ENCODE measurements at regions not wholly inside any gene's neighbourhood (a gene's known extent, or its start where the extent isn't known, plus 50 kb on each side); places are given as distances from the start of the nearest gene placed in this dataset.

DNA sequence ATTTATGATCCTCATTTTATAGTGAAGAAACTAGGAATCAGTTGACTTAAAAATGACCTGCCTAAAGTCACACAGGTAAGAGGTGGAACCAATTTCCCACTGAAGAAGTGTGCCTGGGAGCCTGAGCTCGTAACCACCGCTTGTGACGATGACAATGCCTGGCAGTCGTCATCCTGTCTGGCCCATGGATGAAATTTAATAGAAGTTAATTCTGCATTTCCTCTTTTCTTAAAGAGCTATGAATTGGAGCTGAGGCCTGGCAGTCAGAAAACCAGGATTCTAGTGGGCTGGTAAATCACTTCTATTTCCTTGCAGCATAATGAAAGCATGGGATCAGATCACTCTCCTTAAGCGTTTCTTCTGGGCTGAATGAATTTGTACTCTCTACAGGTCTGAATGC lies 200.0 kb upstream of the SGK1 start:
- Histone ChIP-seq H3K36me3 (ENCODE audit: insufficient read depth, low read length) (no peaks in the 10 kb centered on the region), H3K4me1 (ENCODE audit: insufficient read depth, low read length) (peaks cover 14% of the 10 kb centered on the region), H3K27ac (ENCODE audit: low read depth, low read length) (no peak overlapping the region), H3K4me3 (ENCODE audit: low read length) (no peak overlapping the region), H3K27me3 (ENCODE audit: insufficient read depth, low read length, poor library complexity, severe bottlenecking) (no peaks in the 10 kb centered on the region), H3K9me3 (ENCODE audit: low read length) (no peaks in the 10 kb centered on the region)
- peak overlapping the region in 2 of 8 donors; percentile 21 to 31 for H3K27ac Mint-ChIP-seq
- POLR2A ChIA-PET, result no interaction called here
- H3K4me1 Mint-ChIP-seq, result peaks cover 15 to 25% (median 21%) of the 10 kb centered on the region in 3 donors
- no peaks in the 10 kb centered on the region for H3K36me3 Mint-ChIP-seq
- H3K27me3 Mint-ChIP-seq, result no peaks in the 10 kb centered on the region
- CTCF ChIA-PET, result no interaction called here
- no peak overlapping the region for H3K4me3 Mint-ChIP-seq
- DNase-seq, result no peak
- H3K9me3 Mint-ChIP-seq, result no peaks in the 10 kb centered on the region

DNA sequence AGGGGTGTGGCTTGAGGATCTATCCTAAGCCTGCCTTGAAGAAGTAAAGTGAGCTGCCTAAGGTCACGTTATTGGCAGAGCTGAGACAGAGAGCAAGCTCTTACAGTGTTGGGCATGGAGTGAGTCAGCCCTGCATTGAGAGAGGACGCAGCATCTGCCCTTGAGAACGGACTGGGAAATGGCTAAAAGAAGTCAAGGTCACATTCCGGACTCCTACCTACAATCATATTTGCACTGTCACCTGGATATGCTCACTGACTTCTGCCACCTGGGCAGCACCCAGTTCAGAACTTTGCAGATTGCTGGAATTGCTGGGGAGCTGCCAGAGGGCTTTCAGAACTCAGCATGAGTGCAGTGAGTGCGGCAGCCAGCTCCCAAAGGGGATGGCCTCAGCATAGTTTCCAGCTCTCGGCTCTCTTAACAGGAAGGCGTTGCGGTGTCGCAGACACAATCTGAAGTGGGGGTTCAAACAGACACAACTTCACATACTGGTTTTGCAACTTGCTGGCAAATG lies 199.3 kb upstream of the SGK1 start:
- Histone ChIP-seq H3K9me3 (ENCODE audit: low read length) (no peaks in the 10 kb centered on the region), H3K4me1 (ENCODE audit: insufficient read depth, low read length) (peaks cover 14% of the 10 kb centered on the region), H3K27me3 (ENCODE audit: insufficient read depth, low read length, poor library complexity, severe bottlenecking) (no peaks in the 10 kb centered on the region), H3K36me3 (ENCODE audit: insufficient read depth, low read length) (no peaks in the 10 kb centered on the region), H3K4me3 (ENCODE audit: low read length) (no peak overlapping the region), H3K27ac (ENCODE audit: low read depth, low read length) (no peak overlapping the region)
- no peaks in the 10 kb centered on the region for H3K27me3 Mint-ChIP-seq
- H3K4me1 Mint-ChIP-seq, result peaks cover 15 to 25% (median 21%) of the 10 kb centered on the region in 3 donors
- no peak for DNase-seq
- no peaks in the 10 kb centered on the region for H3K36me3 Mint-ChIP-seq
- ChIA-PET POLR2A (no interaction called here), CTCF (no interaction called here)
- H3K4me3 Mint-ChIP-seq, result no peak overlapping the region
- H3K9me3 Mint-ChIP-seq, result no peaks in the 10 kb centered on the region
- peak overlapping the region in 2 of 8 donors; percentile 9 to 42 for H3K27ac Mint-ChIP-seq

DNA sequence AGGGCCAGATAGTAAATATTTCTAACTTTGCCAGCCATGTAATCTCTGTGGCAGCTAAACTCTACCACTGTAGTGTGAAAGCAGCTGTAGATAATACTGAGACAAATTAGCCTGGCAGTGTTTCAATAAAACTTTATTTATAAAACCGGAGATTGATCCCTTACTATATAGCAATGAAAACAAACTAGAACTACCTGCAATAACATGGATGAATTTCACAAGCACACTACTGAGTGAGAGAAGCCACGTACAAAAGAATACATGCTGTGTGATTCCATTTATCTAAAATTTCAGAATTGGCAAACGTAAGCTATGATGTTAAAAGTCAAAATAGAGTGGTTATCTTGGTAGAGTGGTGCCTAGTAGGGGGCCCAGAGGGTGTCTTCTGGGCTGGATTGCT lies 198.7 kb upstream of the SGK1 start:
- Histone ChIP-seq H3K4me3 (ENCODE audit: low read length) (no peak overlapping the region), H3K27me3 (ENCODE audit: insufficient read depth, low read length, poor library complexity, severe bottlenecking) (no peaks in the 10 kb centered on the region), H3K9me3 (ENCODE audit: low read length) (no peaks in the 10 kb centered on the region), H3K36me3 (ENCODE audit: insufficient read depth, low read length) (no peaks in the 10 kb centered on the region), H3K27ac (ENCODE audit: low read depth, low read length) (no peak overlapping the region), H3K4me1 (ENCODE audit: insufficient read depth, low read length) (peaks cover 14% of the 10 kb centered on the region)
- Mint-ChIP-seq H3K4me3 (no peak overlapping the region), H3K4me1 (peaks cover 15 to 25% (median 21%) of the 10 kb centered on the region in 3 donors), H3K9me3 (no peaks in the 10 kb centered on the region), H3K27me3 (no peaks in the 10 kb centered on the region), H3K27ac (no peak overlapping the region), H3K36me3 (no peaks in the 10 kb centered on the region)
- POLR2A ChIA-PET, result no interaction called here
- no peak for DNase-seq
- CTCF ChIA-PET, result no interaction called here

DNA sequence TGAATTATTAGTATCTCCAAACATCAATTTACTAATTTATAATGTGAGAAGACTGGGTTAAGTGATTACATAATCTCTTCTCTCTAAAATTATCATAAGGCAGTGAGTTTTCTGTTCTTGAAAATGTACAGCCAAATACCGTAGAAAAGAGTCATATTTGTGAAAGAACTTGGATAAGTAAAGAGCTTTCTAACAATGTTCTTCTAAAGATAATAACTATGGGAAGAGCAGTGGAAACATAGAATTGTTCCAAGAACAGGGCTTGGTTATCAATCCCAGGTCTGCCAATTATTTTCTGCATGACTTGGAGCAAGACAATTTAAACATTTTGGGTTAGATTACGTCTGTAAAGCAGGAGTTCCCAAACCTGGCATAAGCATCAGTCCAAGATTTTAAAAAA lies 198.1 kb upstream of the SGK1 start:
- Mint-ChIP-seq H3K4me1 (peaks cover 14 to 24% (median 20%) of the 10 kb centered on the region in 3 donors), H3K4me3 (no peak overlapping the region), H3K27me3 (no peaks in the 10 kb centered on the region), H3K36me3 (no peaks in the 10 kb centered on the region), H3K9me3 (no peaks in the 10 kb centered on the region), H3K27ac (no peak overlapping the region)
- ChIA-PET CTCF (no interaction called here), POLR2A (no interaction called here)
- Histone ChIP-seq H3K27me3 (ENCODE audit: insufficient read depth, low read length, poor library complexity, severe bottlenecking) (no peaks in the 10 kb centered on the region), H3K9me3 (ENCODE audit: low read length) (no peaks in the 10 kb centered on the region), H3K4me3 (ENCODE audit: low read length) (no peak overlapping the region), H3K4me1 (ENCODE audit: insufficient read depth, low read length) (peaks cover 14% of the 10 kb centered on the region), H3K36me3 (ENCODE audit: insufficient read depth, low read length) (no peaks in the 10 kb centered on the region), H3K27ac (ENCODE audit: low read depth, low read length) (no peak overlapping the region)
- no peak for DNase-seq

DNA sequence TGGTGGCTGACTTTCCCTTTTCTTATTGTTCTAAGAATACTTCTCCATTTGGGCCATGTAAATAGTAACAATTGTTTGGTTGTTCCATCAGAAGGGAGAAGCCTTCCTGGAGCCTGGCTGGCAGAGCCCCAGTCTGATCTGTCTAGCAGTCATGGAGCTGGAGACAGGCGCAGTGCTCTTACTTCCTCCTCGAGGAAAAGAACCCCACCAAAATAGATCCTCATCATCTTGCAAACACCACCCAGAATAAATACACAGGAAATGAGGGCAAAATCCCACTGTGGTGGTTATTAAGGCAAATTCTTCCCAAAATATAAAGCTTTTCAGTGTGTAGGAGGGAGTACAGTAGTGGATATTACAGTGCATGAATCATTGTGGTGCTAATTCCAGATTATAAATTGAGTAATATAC lies 195.1 kb upstream of the SGK1 start:
- no peaks in the 10 kb centered on the region for H3K4me1 ChIP-seq (ENCODE audit: insufficient read depth, low read length)
- no peaks in the 10 kb centered on the region for H3K36me3 ChIP-seq (ENCODE audit: insufficient read depth, low read length)
- Mint-ChIP-seq H3K4me1 (no peaks in the 10 kb centered on the region), H3K27ac (no peak overlapping the region), H3K36me3 (no peaks in the 10 kb centered on the region), H3K27me3 (no peaks in the 10 kb centered on the region), H3K9me3 (no peaks in the 10 kb centered on the region), H3K4me3 (no peak overlapping the region)
- H3K27ac ChIP-seq (ENCODE audit: low read depth, low read length), result no peak overlapping the region
- H3K27me3 ChIP-seq (ENCODE audit: insufficient read depth, low read length, poor library complexity, severe bottlenecking), result no peaks in the 10 kb centered on the region
- ChIA-PET CTCF (no interaction called here), POLR2A (no interaction called here)
- no peaks in the 10 kb centered on the region for H3K9me3 ChIP-seq (ENCODE audit: low read length)
- H3K4me3 ChIP-seq (ENCODE audit: low read length), result no peak overlapping the region
- no peak for DNase-seq

DNA sequence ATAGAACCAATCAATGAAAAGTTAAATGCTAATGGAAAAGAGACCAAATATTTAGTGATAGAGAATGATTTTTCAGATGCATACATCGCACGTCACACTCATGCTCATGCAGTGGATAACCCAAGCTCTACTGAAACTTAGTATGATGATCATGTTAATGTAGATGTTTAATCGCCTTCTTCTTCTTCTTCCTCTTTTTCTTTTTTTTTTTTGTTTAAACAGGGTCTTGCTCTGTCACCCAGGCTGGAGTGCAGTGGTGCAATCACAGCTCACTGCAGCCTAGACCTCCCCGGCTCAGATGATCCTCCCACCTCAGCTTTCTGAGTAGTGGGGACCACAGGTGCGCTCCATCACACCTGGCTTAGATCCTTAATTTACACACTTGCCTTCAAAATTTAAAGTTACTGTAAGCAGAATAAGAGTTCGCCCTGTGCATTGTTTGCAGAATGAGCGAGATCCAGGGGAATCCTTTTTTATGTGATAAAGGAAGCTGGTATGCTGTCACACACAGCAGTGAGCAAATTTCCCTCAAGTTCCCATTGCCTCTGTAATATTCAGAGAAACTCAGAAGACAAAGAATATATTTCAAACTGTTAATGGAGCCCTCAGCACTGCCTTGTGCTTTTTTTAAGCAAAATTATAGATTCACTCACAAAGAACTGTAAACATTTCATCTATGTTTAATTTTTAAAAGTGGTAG lies 194.2 kb upstream of the SGK1 start:
- POLR2A ChIA-PET, result no interaction called here
- Mint-ChIP-seq H3K9me3 (no peaks in the 10 kb centered on the region), H3K4me3 (no peak overlapping the region), H3K36me3 (no peaks in the 10 kb centered on the region), H3K27me3 (no peaks in the 10 kb centered on the region), H3K27ac (no peak overlapping the region), H3K4me1 (no peaks in the 10 kb centered on the region)
- H3K27me3 ChIP-seq (ENCODE audit: insufficient read depth, low read length, poor library complexity, severe bottlenecking), result no peaks in the 10 kb centered on the region
- no peak overlapping the region for H3K4me3 ChIP-seq (ENCODE audit: low read length)
- H3K4me1 ChIP-seq (ENCODE audit: insufficient read depth, low read length), result no peaks in the 10 kb centered on the region
- H3K9me3 ChIP-seq (ENCODE audit: low read length), result no peaks in the 10 kb centered on the region
- no peaks in the 10 kb centered on the region for H3K36me3 ChIP-seq (ENCODE audit: insufficient read depth, low read length)
- no peak overlapping the region for H3K27ac ChIP-seq (ENCODE audit: low read depth, low read length)
- CTCF ChIA-PET, result no interaction called here
- DNase-seq, result no peak

DNA sequence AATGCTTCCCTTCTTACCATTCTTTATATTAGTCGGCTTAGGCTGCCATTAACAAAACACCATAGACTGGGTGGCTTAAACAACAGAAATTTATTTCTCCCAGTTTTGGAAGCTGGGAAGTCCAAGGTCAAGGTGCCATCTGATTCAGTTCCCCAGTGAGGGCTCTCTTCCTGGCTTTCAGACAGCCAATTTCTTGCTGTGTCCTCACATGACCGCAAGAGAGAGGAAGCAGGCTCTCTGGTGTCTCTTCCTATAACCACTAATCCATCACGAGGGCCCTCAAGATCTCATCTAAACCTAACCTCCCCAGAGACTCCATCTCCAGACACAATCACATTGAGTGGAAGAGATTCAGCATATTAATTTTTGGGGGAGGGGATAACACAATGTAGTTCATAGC lies 193.0 kb upstream of the SGK1 start:
- no peaks in the 10 kb centered on the region for H3K9me3 Mint-ChIP-seq
- H3K4me3 Mint-ChIP-seq, result no peak overlapping the region
- no peak overlapping the region for H3K4me3 ChIP-seq (ENCODE audit: low read length)
- no peak overlapping the region for H3K27ac Mint-ChIP-seq
- H3K9me3 ChIP-seq (ENCODE audit: low read length), result no peaks in the 10 kb centered on the region
- ChIA-PET POLR2A (no interaction called here), CTCF (no interaction called here)
- H3K4me1 Mint-ChIP-seq, result no peaks in the 10 kb centered on the region
- no peaks in the 10 kb centered on the region for H3K36me3 Mint-ChIP-seq
- DNase-seq, result no peak
- H3K36me3 ChIP-seq (ENCODE audit: insufficient read depth, low read length), result no peaks in the 10 kb centered on the region
- no peaks in the 10 kb centered on the region for H3K27me3 ChIP-seq (ENCODE audit: insufficient read depth, low read length, poor library complexity, severe bottlenecking)
- no peak overlapping the region for H3K27ac ChIP-seq (ENCODE audit: low read depth, low read length)
- H3K27me3 Mint-ChIP-seq, result no peaks in the 10 kb centered on the region
- no peaks in the 10 kb centered on the region for H3K4me1 ChIP-seq (ENCODE audit: insufficient read depth, low read length)

DNA sequence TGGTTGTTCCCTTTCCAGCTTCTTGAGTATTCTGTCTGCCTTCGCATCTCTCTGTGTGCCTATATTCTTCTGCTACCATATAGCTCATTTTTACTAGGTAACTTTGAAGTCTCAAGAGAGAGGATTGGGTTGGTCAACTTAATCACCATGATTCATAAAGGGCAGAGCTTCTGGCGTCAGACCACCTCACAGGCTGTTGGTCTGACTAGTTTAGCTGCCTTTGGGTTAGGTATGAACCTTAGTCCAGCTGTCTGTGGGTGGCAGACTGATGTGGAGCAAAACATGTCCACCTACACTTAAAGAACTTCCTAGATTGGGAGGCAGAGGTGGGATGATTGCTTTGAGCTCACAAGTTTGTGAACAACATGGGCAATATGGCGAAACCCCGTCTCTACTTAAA lies 192.2 kb upstream of the SGK1 start:
- no peak overlapping the region for H3K27ac Mint-ChIP-seq
- H3K36me3 Mint-ChIP-seq, result no peaks in the 10 kb centered on the region
- no peaks in the 10 kb centered on the region for H3K27me3 ChIP-seq (ENCODE audit: insufficient read depth, low read length, poor library complexity, severe bottlenecking)
- DNase-seq, result no peak
- no peaks in the 10 kb centered on the region for H3K4me1 Mint-ChIP-seq
- no peaks in the 10 kb centered on the region for H3K9me3 Mint-ChIP-seq
- ChIA-PET POLR2A (no interaction called here), CTCF (no interaction called here)
- H3K4me3 Mint-ChIP-seq, result no peak overlapping the region
- no peaks in the 10 kb centered on the region for H3K9me3 ChIP-seq (ENCODE audit: low read length)
- no peaks in the 10 kb centered on the region for H3K36me3 ChIP-seq (ENCODE audit: insufficient read depth, low read length)
- no peaks in the 10 kb centered on the region for H3K27me3 Mint-ChIP-seq
- H3K27ac ChIP-seq (ENCODE audit: low read depth, low read length), result no peak overlapping the region
- no peak overlapping the region for H3K4me3 ChIP-seq (ENCODE audit: low read length)
- no peaks in the 10 kb centered on the region for H3K4me1 ChIP-seq (ENCODE audit: insufficient read depth, low read length)
